Embryonic facial prominence (tissue), 1 donor: ENCODE measurements at regions not wholly inside any gene's neighbourhood (a gene's known extent, or its start where the extent isn't known, plus 50 kb on each side); places are given as distances from the start of the nearest gene placed in this dataset.

ENCODE experiments used
- DNase-seq: peaks from one replicate; pipeline ENCODE4 v3.0.0-alpha.2; 2016; ENCODE audit errors: extremely low spot score

- no peak for DNase-seq
Observed at GRCh38 chr6:4560221-4561077, 215.8 kb upstream of the CDYL start.

DNA sequence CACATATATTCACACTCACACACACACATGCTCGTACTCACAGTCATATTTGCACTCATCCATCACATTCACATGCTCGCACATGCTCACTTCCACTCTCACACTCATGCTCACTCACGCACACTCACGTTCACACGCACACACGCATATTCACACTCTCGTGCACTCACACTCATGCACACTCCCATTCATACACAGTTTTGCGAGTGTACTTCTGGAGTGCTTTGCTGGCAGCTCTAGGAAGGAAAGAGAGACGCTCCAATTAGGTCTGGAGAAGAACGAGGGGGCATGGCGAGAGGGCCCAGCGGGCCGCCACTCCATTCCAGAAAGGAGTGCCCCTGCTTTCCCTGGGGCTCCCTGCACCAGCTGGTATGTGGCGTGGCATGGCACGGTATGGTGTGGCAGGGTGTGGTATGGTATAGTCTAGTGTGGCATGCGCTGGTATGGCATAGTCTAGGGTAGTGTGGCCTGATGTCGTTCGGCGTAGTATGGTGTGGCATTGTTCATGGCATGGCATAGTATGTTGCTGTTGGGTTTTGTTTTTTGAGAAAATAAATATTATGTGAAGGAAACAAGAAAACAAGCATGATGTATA, 216.8 kb upstream of the CDYL start:
- DNase-seq = no peak

- no peak for DNase-seq
Observed at GRCh38 chr6:4554645-4555044, 221.6 kb upstream of the CDYL start.

GRCh38 chr6:4553387-4553786, 222.8 kb upstream of the CDYL start:
- no peak for DNase-seq

DNA sequence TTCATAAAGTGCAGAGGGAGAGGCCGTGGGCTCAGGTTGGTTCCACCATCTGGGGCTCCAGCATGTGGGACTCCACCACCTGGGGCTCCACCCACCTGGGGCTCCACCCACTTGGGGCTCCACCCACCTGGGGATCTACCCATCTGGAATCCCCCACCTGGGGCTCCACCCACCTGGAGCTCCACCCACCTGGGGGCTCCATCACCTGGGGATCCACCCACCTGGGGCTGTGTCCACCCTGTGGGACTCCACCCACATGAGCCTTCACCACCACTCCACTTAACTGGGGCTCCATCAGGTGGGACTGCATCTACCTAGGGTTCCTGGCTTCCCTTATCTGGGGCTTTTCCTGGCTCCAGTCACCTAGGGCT, 226.0 kb upstream of the CDYL start:
- no peak for DNase-seq

GRCh38 chr6:4549556-4550226, 226.5 kb upstream of the CDYL start:
- DNase-seq = no peak

GRCh38 chr6:4545893-4546292, 230.3 kb upstream of the CDYL start:
- DNase-seq = no peak

DNA sequence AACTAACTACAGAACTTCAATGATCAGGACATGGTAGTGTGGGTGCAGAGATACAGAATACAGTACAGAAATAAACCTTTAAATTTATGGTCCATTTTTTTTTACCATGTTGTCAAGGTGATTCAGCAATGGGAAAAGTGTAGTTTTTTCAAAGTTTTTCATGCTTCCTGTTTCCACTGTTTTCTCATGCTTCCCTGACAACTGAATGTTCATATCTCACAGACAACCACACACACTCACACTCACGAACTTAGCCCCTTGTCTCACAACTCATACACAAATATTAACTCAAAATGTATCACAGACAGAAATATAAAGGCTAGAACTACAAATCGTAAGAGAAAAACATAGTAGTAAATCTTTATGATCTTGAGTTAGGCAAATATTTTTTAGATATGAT, 232.6 kb upstream of the CDYL start:
- no peak for DNase-seq

- DNase-seq = no peak
Observed at GRCh38 chr6:4533576-4533975, 242.6 kb upstream of the CDYL start.

- DNase-seq = no peak
Observed at GRCh38 chr6:4531406-4531805, 244.8 kb upstream of the CDYL start.

DNA sequence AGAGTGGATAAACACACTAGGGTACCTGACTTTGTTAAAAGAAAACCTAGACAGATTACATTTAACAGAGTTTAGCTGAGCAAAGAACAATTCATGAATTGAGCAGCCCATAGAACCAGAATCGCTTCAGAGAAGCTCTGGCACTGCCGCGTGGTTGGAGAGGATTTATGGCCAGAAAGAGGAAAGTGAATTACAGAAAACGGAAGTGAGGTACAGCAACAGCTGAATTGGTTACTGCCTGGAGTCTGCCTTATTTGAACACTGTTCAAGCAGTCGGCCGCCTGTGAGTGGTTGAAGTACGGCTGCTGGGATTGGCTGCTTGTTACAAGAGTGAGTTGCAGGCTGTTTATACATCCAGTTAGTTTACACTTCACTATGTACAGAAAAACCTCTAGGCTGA, 253.8 kb upstream of the CDYL start:
- no peak for DNase-seq

DNA sequence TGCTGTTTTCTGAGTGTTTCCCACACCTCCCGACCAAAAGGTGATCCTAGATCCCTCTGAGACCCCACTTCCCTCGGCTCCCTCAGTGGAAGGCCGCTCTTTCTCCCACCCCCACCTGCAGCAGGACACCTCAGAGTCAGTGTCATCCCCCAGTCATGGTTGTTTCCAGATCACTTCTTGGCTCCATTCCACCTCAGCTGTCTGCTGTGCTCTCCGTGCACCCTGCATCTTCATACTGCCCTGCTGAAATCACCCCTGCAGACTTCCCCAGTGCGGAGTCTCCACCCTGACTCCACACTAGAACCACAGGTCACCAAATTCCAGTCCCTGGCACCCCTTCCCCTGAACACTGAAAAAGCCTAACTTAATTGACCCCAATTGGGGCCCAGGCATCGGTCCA, 255.1 kb upstream of the CDYL start:
- DNase-seq = no peak

GRCh38 chr6:4518506-4518905, 257.7 kb upstream of the CDYL start:
- DNase-seq = no peak

DNA sequence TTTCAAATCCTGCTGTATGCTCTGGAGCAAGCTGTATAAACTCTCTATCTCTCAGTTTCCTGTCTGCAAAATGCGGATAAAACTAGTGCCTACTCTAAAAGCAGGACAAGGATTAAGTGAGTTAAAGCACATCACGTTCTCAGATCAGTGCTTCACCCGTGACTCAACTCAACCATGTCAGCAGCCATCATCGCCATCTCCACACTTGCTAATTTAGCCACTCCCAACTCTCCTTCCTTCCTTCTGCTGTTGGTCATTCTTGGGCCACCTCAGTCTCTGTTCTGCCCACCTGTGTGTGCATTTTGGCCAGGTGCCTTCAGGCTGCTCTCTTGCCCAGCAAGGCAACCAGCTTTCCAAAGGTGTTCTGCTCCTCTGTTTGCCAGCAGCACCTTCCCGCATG, 260.0 kb upstream of the CDYL start:
- no peak for DNase-seq

DNA sequence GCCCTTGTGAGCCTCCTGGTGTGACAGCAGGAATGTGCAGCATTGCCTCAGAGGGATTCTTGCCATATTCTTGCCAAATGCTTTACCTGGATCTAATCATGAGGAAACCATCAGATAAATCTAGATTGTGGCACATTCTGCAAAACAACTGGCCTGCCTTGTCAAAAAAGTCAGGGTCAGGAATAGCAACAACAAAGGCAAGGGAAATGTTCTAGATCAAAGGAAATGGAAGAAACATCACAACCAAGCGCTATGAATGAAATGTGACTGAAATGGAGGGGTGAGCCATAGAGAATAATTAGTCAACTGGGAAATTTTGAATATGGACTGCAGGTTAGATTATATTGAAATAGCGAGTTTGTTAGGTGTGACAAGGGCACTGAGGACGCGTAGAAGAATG, 262.6 kb upstream of the CDYL start:
- no peak for DNase-seq

GRCh38 chr6:4512051-4512471, 264.1 kb upstream of the CDYL start:
- DNase-seq = no peak

- no peak for DNase-seq
Observed at GRCh38 chr6:4511641-4512020, 264.6 kb upstream of the CDYL start.

GRCh38 chr6:4510906-4511640, 265.1 kb upstream of the CDYL start:
- DNase-seq = no peak

DNA sequence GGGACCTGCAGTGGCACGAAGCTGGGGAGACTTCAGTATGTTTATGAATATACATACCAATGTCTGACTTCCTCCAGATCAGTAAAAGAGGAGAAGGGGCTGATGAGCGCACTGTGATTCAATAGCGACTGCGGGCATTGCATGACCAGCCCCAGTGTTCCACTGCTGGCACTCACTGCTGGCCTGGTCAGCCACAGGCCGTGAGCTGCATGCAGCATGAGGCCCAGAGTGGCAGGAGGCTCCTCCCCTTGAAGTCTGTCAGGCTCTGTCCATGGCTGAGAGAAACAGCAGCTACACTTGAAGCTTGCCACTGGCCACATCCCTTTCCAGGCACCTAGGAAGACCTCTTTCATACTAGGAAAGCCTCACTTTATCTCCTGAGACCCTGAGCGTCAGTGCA, 265.9 kb upstream of the CDYL start:
- no peak for DNase-seq

- no peak for DNase-seq
Observed at GRCh38 chr6:4509506-4509905, 266.7 kb upstream of the CDYL start.

GRCh38 chr6:4506792-4507191, 269.4 kb upstream of the CDYL start:
- DNase-seq = no peak

GRCh38 chr6:4506223-4506622, 270.0 kb upstream of the CDYL start:
- no peak for DNase-seq
